ENCODE measurements at regions not wholly inside any gene's neighbourhood (a gene's known extent, or its start where the extent isn't known, plus 50 kb on each side); places are given as distances from the start of the nearest gene placed in this dataset.

DNA sequence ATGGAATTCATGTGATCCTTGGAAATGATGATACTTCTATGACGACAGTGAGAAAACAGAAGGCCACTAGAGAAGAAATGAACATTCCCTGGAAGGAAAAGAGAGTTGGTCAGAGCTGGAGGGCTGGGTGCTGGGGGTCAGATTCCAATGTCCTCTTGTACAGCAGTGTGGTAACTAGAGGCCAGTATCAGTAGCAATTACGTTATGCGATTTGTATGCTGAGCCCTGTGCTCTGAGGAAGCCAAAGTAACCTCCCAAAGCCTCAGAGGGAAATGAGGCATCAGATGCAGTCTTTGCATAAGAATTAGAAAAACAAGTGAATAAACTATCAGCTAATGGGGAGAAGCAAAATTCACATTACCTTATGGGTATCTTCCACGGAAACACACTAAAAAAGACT is 65.5 kb upstream of the SLC4A11 start:
- DNase-seq: no peak
- ChIA-PET POLR2A (no interaction called here), CTCF (interaction anchor here (1.2 kb wide), 1 partner anchor 25 kb away, joined by 3 read pairs; no protein-coding TSS in a partner anchor)
- H3K9me3 Mint-ChIP-seq: no peaks in the 10 kb centered on the region
- no peak overlapping the region for H3K4me3 Mint-ChIP-seq
- peaks cover 2% of the 10 kb centered on the region for H3K36me3 Mint-ChIP-seq (ENCODE audit: low read depth)
- peaks cover 8% of the 10 kb centered on the region for H3K4me1 Mint-ChIP-seq
- no peak overlapping the region for H3K27ac Mint-ChIP-seq
- H3K27me3 Mint-ChIP-seq: no peaks in the 10 kb centered on the region

DNA sequence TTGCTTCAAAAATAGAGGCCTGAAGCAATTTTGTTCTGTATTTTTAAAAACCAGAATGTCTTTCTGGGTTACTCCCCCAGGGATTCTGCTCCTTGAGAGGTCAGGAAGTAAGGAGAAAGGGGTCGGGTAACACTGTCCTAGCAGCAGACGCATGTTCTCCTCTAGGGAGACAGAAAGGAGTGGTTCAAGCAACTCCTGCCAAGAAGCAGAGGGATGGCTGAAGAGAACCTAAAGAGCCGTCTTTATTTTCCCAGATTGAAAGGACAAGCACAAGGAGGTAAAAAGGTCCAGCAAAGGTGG is 58.0 kb upstream of the SLC4A11 start:
- Mint-ChIP-seq H3K36me3 (ENCODE audit: low read depth) (no peaks in the 10 kb centered on the region), H3K9me3 (no peaks in the 10 kb centered on the region), H3K4me1 (no peaks in the 10 kb centered on the region), H3K4me3 (no peak overlapping the region), H3K27ac (no peak overlapping the region), H3K27me3 (no peaks in the 10 kb centered on the region)
- no peak for DNase-seq
- ChIA-PET CTCF (no interaction called here), POLR2A (no interaction called here)

DNA sequence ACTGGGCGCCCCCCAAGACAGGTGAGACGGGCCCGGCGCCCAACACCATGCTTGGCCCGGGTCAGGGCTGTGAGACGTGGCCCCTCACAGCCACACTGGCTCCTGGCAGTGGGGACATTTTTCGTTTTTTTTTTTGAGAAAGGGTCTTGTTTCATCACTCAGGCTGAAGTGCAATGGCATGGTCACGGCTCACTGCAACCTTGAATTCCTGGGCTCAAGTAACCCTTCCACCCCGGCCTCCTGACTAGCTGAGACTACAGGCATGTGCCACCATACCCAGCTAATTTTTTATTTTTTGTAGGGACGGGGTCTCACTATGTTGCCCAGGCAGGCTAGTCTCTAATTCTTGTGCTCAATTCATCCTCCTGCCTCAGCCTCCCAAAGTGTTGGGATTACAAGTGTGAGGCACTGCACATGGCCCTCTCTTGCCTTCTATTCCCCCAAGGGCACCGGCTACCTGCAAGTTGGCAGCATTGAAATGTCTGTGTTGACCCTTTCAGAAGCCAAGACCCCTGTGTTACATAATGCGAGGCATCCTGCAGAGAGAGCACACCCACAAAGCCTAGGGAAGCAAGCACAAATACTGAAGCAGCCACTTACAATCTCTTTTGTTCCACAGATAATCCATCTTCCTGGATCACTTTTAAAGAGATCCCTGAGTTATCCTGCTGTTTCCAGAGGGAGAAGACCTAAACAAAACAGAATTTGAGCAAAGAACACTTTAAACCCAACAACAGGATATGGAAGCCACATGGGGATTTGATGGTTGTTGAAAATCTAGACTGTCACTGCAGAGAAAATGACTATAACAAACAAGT is 57.5 kb upstream of the SLC4A11 start:
- POLR2A ChIA-PET: no interaction called here
- no peaks in the 10 kb centered on the region for H3K9me3 Mint-ChIP-seq
- DNase-seq: no peak
- no peak overlapping the region for H3K4me3 Mint-ChIP-seq
- no peaks in the 10 kb centered on the region for H3K27me3 Mint-ChIP-seq
- no peaks in the 10 kb centered on the region for H3K36me3 Mint-ChIP-seq (ENCODE audit: low read depth)
- H3K4me1 Mint-ChIP-seq: no peaks in the 10 kb centered on the region
- H3K27ac Mint-ChIP-seq: no peak overlapping the region
- CTCF ChIA-PET: interaction anchor here (0.7 kb wide), 1 partner anchor 10 kb away, joined by 4 read pairs; no protein-coding TSS in a partner anchor

Measured in activated CD4-positive, alpha-beta T cell treated with anti-CD3 and anti-CD28 coated beads, Interleukin-2, amount 10 ng/mL, durations not matched to agents 7 days and 5 days (primary cell).